Ovary (tissue), 7 donors: ENCODE measurements at regions not wholly inside any gene's neighbourhood (a gene's known extent, or its start where the extent isn't known, plus 50 kb on each side); places are given as distances from the start of the nearest gene placed in this dataset.
"Not testable (repeated sequence)": the region's sequence is repeated elsewhere in the genome, so short reads cannot be mapped to it uniquely, and the experiment has no call there.

Experiments
- DNase-seq, 5 donors: peaks; one replicate each; pipeline ENCODE4 v3.0.0-alpha.2; 2019 to 2020
- H3K27ac ChIP-seq, 2 donors: fragments of 200-600 bp; one replicate each; pipeline versions ENCODE4 v1.5.1 to v1.8.0; 2019 to 2022
- H3K27me3 ChIP-seq: fragments of 200-600 bp; one replicate; pipeline ENCODE4 v1.8.0; 2022
- H3K36me3 ChIP-seq: fragments of 200-600 bp; sonication (generic); one replicate; pipeline ENCODE4 v1.5.1; 2019
- H3K4me1 ChIP-seq: one replicate; pipeline ENCODE4 v1.8.1; 2013; ENCODE audit warnings: mild to moderate bottlenecking, moderate library complexity; ENCODE audit not compliant: insufficient read depth
- H3K4me3 ChIP-seq: fragments of 200-600 bp; sonication (generic); one replicate; pipeline ENCODE4 v1.5.1; 2017
- H3K9me3 ChIP-seq, 2 donors: fragments of 200-600 bp in 1 of 2; sonication (generic) in 1 of 2; one replicate each; pipeline versions ENCODE4 v1.5.1 to v1.8.1; 2013 to 2019; ENCODE audit warnings: mild to moderate bottlenecking in 1 of 2, moderate library complexity in 1 of 2
- CTCF ChIP-seq, 3 donors: fragments of 450-650 bp in 2 of 3; fragments of 200-600 bp in 1 of 3; IDR thresholded peaks; one replicate each; pipeline versions ENCODE4 v1.5.1 to v1.8.0; 2016 to 2022; ENCODE audit warnings: antibody characterized with exemption in 3 of 3, mild to moderate bottlenecking in 1 of 3
- EP300 ChIP-seq: sonication (generic); formaldehyde crosslinking; IDR thresholded peaks from one replicate; pipeline ENCODE4 v1.6.1; 2017; ENCODE audit warnings: antibody characterized with exemption
- POLR2A ChIP-seq: fragments of 450-650 bp; IDR thresholded peaks from one replicate; pipeline ENCODE4 v1.6.1; 2017; ENCODE audit warnings: antibody characterized with exemption, mild to moderate bottlenecking, moderate library complexity
- WGBS, 3 donors: extraction: QIAGEN DNeasy Blood & Tissue Kit in 1 of 3; methylation state at CpG; one replicate each; pipeline versions ENCODE4 v1.1.5 to v1.1.7; 2013 to 2017; 5-methylcytosine and 5-hydroxymethylcytosine counted together
- intact Hi-C, 4 donors: fragments of 100-400 bp; cut with DNase I; formaldehyde crosslinking; loops; one replicate each; pipeline versions ENCODE4 v1.11.0 to v1.15.1; 2022 to 2023
- donor health status: DM: no; HTN: no; CAD: no; lungs with moderate emphysema.
- donor health status: DM: no; HTN: no; CAD: no.
- donor health status: Bipolar disorder and iron deficiency.
- donor health status: DM: no; HTN: no; CAD: no.
- donor health status: DM: yes; HTN: yes; CAD: no.

GRCh38 chr16:5257462-5257861 is 159.9 kb upstream of the EEF2KMT start:
- no peaks in the 10 kb centered on the region for H3K4me1 ChIP-seq
- 51 to 58% (median 52%) methylated on average over 11 of the region's 11 CpGs for WGBS, 3 donors
- no peak overlapping the region for H3K4me3 ChIP-seq
- no peak overlapping the region for H3K27ac ChIP-seq
- no peaks in the 10 kb centered on the region for H3K36me3 ChIP-seq
- no peaks in the 10 kb centered on the region for H3K9me3 ChIP-seq
- TF ChIP-seq POLR2A (no peak), EP300 (no peak), CTCF (IDR thresholded peaks at IDR 0.05) (no peak)
- no peaks in the 10 kb centered on the region for H3K27me3 ChIP-seq
- intact Hi-C loops = no loop called here
- DNase-seq = no peak

- DNase-seq = no peak
- WGBS, 3 donors = 27 to 34% (median 29%) methylated on average over 7 of the region's 7 CpGs
- Histone ChIP-seq H3K4me1 (no peaks in the 10 kb centered on the region), H3K27ac (no peak overlapping the region), H3K4me3 (no peak overlapping the region), H3K9me3 (no peaks in the 10 kb centered on the region), H3K36me3 (no peaks in the 10 kb centered on the region), H3K27me3 (no peaks in the 10 kb centered on the region)
- intact Hi-C loops = no loop called here
- TF ChIP-seq CTCF (IDR thresholded peaks at IDR 0.05) (no peak), POLR2A (no peak), EP300 (no peak)
These were observed 155.2 kb upstream of the EEF2KMT start for GRCh38 chr16:5252791-5253190.

GRCh38 chr16:5247403-5247802 is 149.8 kb upstream of the EEF2KMT start:
- intact Hi-C loops = not testable (repeated sequence)

GRCh38 chr16:5240278-5240626 is 142.7 kb upstream of the EEF2KMT start:
- H3K4me3 ChIP-seq, H3K9me3 ChIP-seq, H3K27ac ChIP-seq, DNase-seq, intact Hi-C loops, H3K36me3 ChIP-seq, H3K4me1 ChIP-seq, H3K27me3 ChIP-seq: not testable (repeated sequence)
- WGBS, 3 donors = 0 to 1% (median 1%) methylated on average over 4 to 16 of the region's 18 CpGs

More at GRCh38 chr16:5247403-5247802, 149.8 kb upstream of the EEF2KMT start:
- H3K4me1 ChIP-seq, H3K27ac ChIP-seq, DNase-seq, H3K4me3 ChIP-seq, H3K9me3 ChIP-seq, H3K36me3 ChIP-seq, H3K27me3 ChIP-seq: not testable (repeated sequence)
- WGBS, 3 donors = 52 to 56% (median 53%) methylated on average over 4 of the region's 4 CpGs

GRCh38 chr16:5239472-5240277 is 142.1 kb upstream of the EEF2KMT start:
- intact Hi-C loops = loop anchor here in 1 of 4 donors (10.0 kb wide), 1 partner anchor 1405 kb away; no protein-coding TSS in a partner anchor
- peak overlapping the region; percentile 2 for H3K4me3 ChIP-seq

GRCh38 chr16:5235119-5235518 is 137.5 kb upstream of the EEF2KMT start:
- intact Hi-C loops = loop anchor here in 1 of 4 donors (10.0 kb wide), 1 partner anchor 1410 kb away; no protein-coding TSS in a partner anchor
- H3K4me3 ChIP-seq = no peak overlapping the region
- H3K4me1 ChIP-seq = no peaks in the 10 kb centered on the region
- no peak for DNase-seq
- H3K36me3 ChIP-seq = no peaks in the 10 kb centered on the region
- TF ChIP-seq EP300 (no peak), CTCF (IDR thresholded peaks at IDR 0.05) (no peak), POLR2A (no peak)
- H3K27me3 ChIP-seq = no peaks in the 10 kb centered on the region
- H3K27ac ChIP-seq = no peak overlapping the region
- WGBS, 3 donors = 73 to 84% (median 80%) methylated on average over 8 of the region's 8 CpGs
- no peaks in the 10 kb centered on the region for H3K9me3 ChIP-seq

More at GRCh38 chr16:5239472-5240277, 142.1 kb upstream of the EEF2KMT start:
- not testable (repeated sequence) for H3K4me1 ChIP-seq, H3K27me3 ChIP-seq, H3K9me3 ChIP-seq, H3K27ac ChIP-seq, H3K36me3 ChIP-seq
- WGBS, 3 donors = 1 to 2% (median 2%) methylated on average over 6 to 73 of the region's 89 CpGs
- peak; percentile 11 to 66 (median 39) for DNase-seq
